ENCODE measurements at regions not wholly inside any gene's neighbourhood (a gene's known extent, or its start where the extent isn't known, plus 50 kb on each side); places are given as distances from the start of the nearest gene placed in this dataset.
A peak's percentile ranks its signal among the peaks of the same experiment; 100 is the strongest.

GRCh38 chr6:90780778-90781177 is 193.9 kb upstream of the MAP3K7 start:
- H3K4me1 ChIP-seq: no peaks in the 10 kb centered on the region

GRCh38 chr6:90780141-90780540 is 193.3 kb upstream of the MAP3K7 start:
- Histone ChIP-seq H3K27ac (no peak overlapping the region), H3K36me3 (no peaks in the 10 kb centered on the region), H3K4me1 (no peaks in the 10 kb centered on the region), H3K9me3 (replicated peaks) (no peaks in the 10 kb centered on the region; the same call in 1 of the 2 replicates), H3K27me3 (no peaks in the 10 kb centered on the region), H3K4me3 (no peak overlapping the region)
- DNase-seq: no peak

More at GRCh38 chr6:90780778-90781177, 193.9 kb upstream of the MAP3K7 start:
- Histone ChIP-seq H3K27ac (no peak overlapping the region), H3K4me3 (no peak overlapping the region), H3K36me3 (no peaks in the 10 kb centered on the region), H3K27me3 (no peaks in the 10 kb centered on the region), H3K9me3 (replicated peaks) (no peaks in the 10 kb centered on the region)
- no peak for DNase-seq

GRCh38 chr6:90778417-90779203 is 191.7 kb upstream of the MAP3K7 start:
- Histone ChIP-seq H3K27ac (no peak overlapping the region), H3K9me3 (replicated peaks) (no peaks in the 10 kb centered on the region; the same call in 1 of the 2 replicates), H3K4me3 (no peak overlapping the region), H3K27me3 (no peaks in the 10 kb centered on the region), H3K4me1 (no peaks in the 10 kb centered on the region), H3K36me3 (no peaks in the 10 kb centered on the region)
- DNase-seq: no peak

- no peak overlapping the region for H3K4me3 ChIP-seq
- H3K27ac ChIP-seq: no peak overlapping the region
- H3K9me3 ChIP-seq (replicated peaks): no peaks in the 10 kb centered on the region; the same call in 1 of the 2 replicates
- no peak for DNase-seq
- no peaks in the 10 kb centered on the region for H3K36me3 ChIP-seq
- no peaks in the 10 kb centered on the region for H3K4me1 ChIP-seq
- no peaks in the 10 kb centered on the region for H3K27me3 ChIP-seq
Measured at GRCh38 chr6:90770778-90771177, 183.9 kb upstream of the MAP3K7 start.

GRCh38 chr6:90765895-90766294 is 179.0 kb upstream of the MAP3K7 start:
- H3K4me3 ChIP-seq: no peak overlapping the region
- no peaks in the 10 kb centered on the region for H3K27me3 ChIP-seq
- no peaks in the 10 kb centered on the region for H3K9me3 ChIP-seq (replicated peaks)
- no peaks in the 10 kb centered on the region for H3K36me3 ChIP-seq
- no peak overlapping the region for H3K27ac ChIP-seq
- no peaks in the 10 kb centered on the region for H3K4me1 ChIP-seq
- DNase-seq: no peak

GRCh38 chr6:90765491-90765890 is 178.6 kb upstream of the MAP3K7 start:
- H3K4me3 ChIP-seq: no peak overlapping the region
- H3K4me1 ChIP-seq: no peaks in the 10 kb centered on the region
- H3K27me3 ChIP-seq: no peaks in the 10 kb centered on the region
- no peaks in the 10 kb centered on the region for H3K9me3 ChIP-seq (replicated peaks)
- no peaks in the 10 kb centered on the region for H3K36me3 ChIP-seq
- DNase-seq: no peak
- no peak overlapping the region for H3K27ac ChIP-seq

- no peaks in the 10 kb centered on the region for H3K27me3 ChIP-seq
- no peak overlapping the region for H3K4me3 ChIP-seq
- H3K4me1 ChIP-seq: no peaks in the 10 kb centered on the region
- no peaks in the 10 kb centered on the region for H3K9me3 ChIP-seq (replicated peaks)
- DNase-seq: no peak
- no peak overlapping the region for H3K27ac ChIP-seq
- no peaks in the 10 kb centered on the region for H3K36me3 ChIP-seq
Measured at GRCh38 chr6:90764001-90764400, 177.1 kb upstream of the MAP3K7 start.

GRCh38 chr6:90759664-90760063 is 172.8 kb upstream of the MAP3K7 start:
- Histone ChIP-seq H3K27ac (no peak overlapping the region), H3K36me3 (no peaks in the 10 kb centered on the region), H3K4me1 (peaks cover 3% of the 10 kb centered on the region), H3K27me3 (no peaks in the 10 kb centered on the region), H3K9me3 (replicated peaks) (no peaks in the 10 kb centered on the region), H3K4me3 (no peak overlapping the region)
- no peak for DNase-seq

GRCh38 chr6:90758741-90759140 is 171.9 kb upstream of the MAP3K7 start:
- Histone ChIP-seq H3K9me3 (replicated peaks) (no peaks in the 10 kb centered on the region), H3K36me3 (no peaks in the 10 kb centered on the region), H3K4me3 (no peak overlapping the region)

GRCh38 chr6:90753820-90754643 is 167.2 kb upstream of the MAP3K7 start:
- Histone ChIP-seq H3K36me3 (no peaks in the 10 kb centered on the region), H3K27me3 (no peaks in the 10 kb centered on the region), H3K27ac (no peak overlapping the region), H3K4me3 (no peak overlapping the region), H3K4me1 (peaks cover 10% of the 10 kb centered on the region), H3K9me3 (replicated peaks) (no peaks in the 10 kb centered on the region)
- DNase-seq: peak; percentile 3 to 54

More at GRCh38 chr6:90758741-90759140, 171.9 kb upstream of the MAP3K7 start:
- Histone ChIP-seq H3K4me1 (peaks cover 10% of the 10 kb centered on the region), H3K27me3 (no peaks in the 10 kb centered on the region), H3K27ac (no peak overlapping the region)
- DNase-seq: no peak

- no peaks in the 10 kb centered on the region for H3K36me3 ChIP-seq
Measured at GRCh38 chr6:90739802-90740201, 152.9 kb upstream of the MAP3K7 start.

GRCh38 chr6:90739339-90739738 is 152.5 kb upstream of the MAP3K7 start:
- Histone ChIP-seq H3K4me3 (peak overlapping the region; percentile 20), H3K9me3 (replicated peaks) (peaks cover 17% of the 10 kb centered on the region), H3K36me3 (no peaks in the 10 kb centered on the region), H3K27me3 (no peaks in the 10 kb centered on the region), H3K4me1 (peaks cover 2% of the 10 kb centered on the region), H3K27ac (no peak overlapping the region)
- peak; percentile 59 to 64 for DNase-seq

More at GRCh38 chr6:90739802-90740201, 152.9 kb upstream of the MAP3K7 start:
- Histone ChIP-seq H3K9me3 (replicated peaks) (peaks cover 12% of the 10 kb centered on the region), H3K4me1 (peaks cover 2% of the 10 kb centered on the region), H3K27me3 (no peaks in the 10 kb centered on the region), H3K4me3 (no peak overlapping the region; the same call in 1 of the 2 replicates), H3K27ac (no peak overlapping the region)
- DNase-seq: no peak

GRCh38 chr6:90730151-90730673 is 143.3 kb upstream of the MAP3K7 start:
- Histone ChIP-seq H3K4me3 (no peak overlapping the region), H3K27me3 (no peaks in the 10 kb centered on the region), H3K27ac (no peak overlapping the region), H3K36me3 (no peaks in the 10 kb centered on the region), H3K4me1 (no peaks in the 10 kb centered on the region), H3K9me3 (replicated peaks) (peaks cover 8% of the 10 kb centered on the region)
- DNase-seq: no peak

GRCh38 chr6:90729057-90729456 is 142.2 kb upstream of the MAP3K7 start:
- H3K27me3 ChIP-seq: no peaks in the 10 kb centered on the region
- H3K36me3 ChIP-seq: no peaks in the 10 kb centered on the region
- no peaks in the 10 kb centered on the region; the same call in 1 of the 2 replicates for H3K9me3 ChIP-seq (replicated peaks)
- no peak overlapping the region for H3K27ac ChIP-seq
- DNase-seq: no peak
- H3K4me1 ChIP-seq: no peaks in the 10 kb centered on the region; the same call in 1 of the 2 replicates
- no peak overlapping the region for H3K4me3 ChIP-seq

- no peaks in the 10 kb centered on the region for H3K9me3 ChIP-seq (replicated peaks)
- H3K36me3 ChIP-seq: no peaks in the 10 kb centered on the region
- H3K27ac ChIP-seq: no peak overlapping the region
- H3K4me1 ChIP-seq: peaks cover 13% of the 10 kb centered on the region
- H3K27me3 ChIP-seq: no peaks in the 10 kb centered on the region
- no peak for DNase-seq
- no peak overlapping the region for H3K4me3 ChIP-seq
Measured at GRCh38 chr6:90722648-90723047, 135.8 kb upstream of the MAP3K7 start.
